ENCODE measurements at regions not wholly inside any gene's neighbourhood (a gene's known extent, or its start where the extent isn't known, plus 50 kb on each side); places are given as distances from the start of the nearest gene placed in this dataset.
"Not testable (repeated sequence)": the region's sequence is repeated elsewhere in the genome, so short reads cannot be mapped to it uniquely, and the experiment has no call there.

DNA sequence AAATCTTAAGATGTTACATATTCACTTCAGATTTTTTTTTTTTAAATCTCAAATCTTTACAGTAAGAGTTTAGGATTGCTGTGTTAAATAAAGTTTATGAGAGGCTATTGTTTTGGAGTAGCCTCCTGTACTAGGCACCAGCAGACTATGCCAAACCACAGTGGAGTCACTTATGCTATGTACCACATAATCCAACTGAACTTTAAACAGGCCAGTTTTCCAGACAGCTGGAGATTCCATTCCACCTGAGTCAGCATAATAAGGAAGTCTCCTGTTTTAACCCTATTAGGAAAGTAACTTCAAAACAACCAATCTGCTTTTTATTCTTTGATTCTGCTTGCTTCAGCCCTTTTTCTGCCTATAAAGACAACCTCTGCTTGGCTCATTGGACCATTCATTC lies 205.2 kb downstream of the CSNK1G3 start:
- DNase-seq (ENCODE audit: low read depth in 4 of 4, low spot score in 3 of 4), result no peak

DNA sequence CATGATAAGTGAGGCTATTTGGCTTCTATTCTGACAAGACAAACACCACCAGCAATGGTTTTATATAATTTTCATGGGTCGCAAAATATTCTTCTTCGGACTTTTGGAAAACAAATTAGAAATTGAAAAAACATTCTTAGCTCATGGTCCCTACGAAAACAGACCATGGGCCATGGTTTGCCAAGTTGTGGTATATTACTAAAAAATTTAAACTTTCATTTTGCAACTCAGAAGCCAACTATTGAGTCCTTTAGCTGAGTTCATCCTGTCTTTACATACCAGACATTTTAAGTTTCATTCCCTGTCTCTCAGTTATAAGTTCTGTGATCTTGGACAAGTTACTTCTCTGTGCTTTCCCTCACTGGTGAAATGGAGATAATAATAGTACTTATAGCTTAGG lies 198.1 kb downstream of the CSNK1G3 start:
- no peak for DNase-seq (ENCODE audit: low read depth in 4 of 4, low spot score in 3 of 4)

DNA sequence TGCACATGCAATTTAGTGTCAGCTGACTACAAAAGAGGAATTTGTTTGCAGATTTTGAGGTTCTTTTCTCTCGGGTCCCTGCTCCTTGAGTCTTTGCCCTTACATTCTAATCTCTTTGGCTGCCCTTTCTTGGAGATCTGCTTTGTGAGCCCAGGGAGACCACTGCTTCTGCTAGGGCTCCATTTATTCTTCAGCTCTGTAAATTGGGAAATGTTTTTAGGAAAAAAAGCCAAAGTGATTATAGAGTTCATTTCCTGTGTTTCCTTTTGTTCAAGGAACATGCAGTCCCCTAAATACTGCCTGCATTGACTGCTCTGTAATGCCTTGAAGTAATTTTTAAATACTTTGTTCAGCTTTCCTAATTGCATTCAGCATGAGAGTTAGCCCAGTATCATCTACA lies 197.4 kb downstream of the CSNK1G3 start:
- no peak for DNase-seq (ENCODE audit: low read depth in 4 of 4, low spot score in 3 of 4)

DNA sequence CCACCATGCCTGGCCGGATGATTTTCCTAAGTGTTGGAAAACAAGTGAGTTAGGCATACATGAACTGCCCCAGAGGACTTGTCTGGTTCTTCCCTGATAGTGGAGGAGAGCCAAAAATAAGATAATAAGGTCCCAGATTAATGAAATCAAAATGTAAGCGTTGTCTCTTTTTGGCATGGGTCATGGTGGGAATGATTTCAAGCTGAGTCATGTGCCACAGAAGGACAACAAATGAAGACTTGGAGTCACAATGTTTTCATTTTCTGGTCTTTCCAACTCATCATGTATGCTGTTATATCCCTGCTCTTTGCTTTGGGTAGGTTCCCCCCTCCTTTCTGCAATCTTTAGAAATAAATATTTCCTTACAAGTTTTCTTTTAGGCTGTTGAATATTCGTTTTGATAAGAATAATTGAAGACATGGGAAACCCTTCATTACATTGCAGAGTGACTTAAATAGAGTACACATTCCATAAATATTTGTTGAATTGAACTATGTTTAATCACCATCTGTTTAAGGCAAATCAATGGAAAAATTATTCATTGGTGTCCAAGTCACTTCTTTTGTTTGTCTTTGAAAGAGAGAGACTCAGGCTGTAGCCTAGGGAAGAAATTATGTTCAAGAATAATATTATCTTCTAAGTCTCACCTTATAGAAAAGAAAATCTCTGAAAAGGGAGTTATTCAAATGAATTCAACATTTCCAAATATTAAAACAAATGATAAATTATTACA lies 196.3 kb downstream of the CSNK1G3 start:
- DNase-seq (ENCODE audit: low read depth in 4 of 4, low spot score in 3 of 4), result no peak

DNA sequence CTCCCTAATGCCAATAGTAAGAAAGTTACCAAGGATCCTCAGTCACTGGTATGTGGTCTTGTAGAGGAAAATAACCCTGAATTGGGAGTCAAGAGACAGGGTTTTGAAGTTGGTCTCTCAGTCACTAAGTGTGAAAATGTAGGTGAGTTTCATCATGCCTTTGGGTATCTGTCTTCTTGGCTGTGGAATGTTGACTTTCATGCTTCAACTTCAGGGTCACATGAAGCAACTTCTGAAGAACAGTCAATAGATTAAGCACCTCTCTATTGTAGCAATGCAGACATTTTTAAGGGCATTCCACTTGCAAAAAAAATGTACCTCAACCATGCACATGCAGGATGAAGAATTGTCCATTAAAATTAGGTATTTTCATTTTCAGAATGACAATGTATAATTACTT lies 194.6 kb downstream of the CSNK1G3 start:
- DNase-seq (ENCODE audit: low read depth in 4 of 4, low spot score in 3 of 4), result no peak

DNA sequence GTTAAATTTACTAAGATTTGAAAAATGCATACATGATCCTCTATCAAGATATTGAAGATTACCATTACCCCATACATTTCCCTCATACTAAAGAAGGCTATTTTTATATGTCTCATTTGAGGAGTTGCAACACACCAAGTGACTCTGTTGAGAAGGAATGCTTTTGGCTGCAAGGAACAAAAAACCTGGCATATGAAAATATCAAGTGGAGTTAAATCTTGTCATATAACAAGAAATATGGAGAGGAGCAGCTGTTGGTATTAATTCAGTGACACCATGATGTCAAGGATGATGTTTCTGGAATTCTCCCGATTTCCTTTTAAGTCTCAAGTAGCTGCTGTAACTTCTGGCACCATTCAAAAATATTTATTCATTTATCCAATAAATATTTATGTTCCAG lies 193.8 kb downstream of the CSNK1G3 start:
- DNase-seq (ENCODE audit: low read depth in 4 of 4, low spot score in 3 of 4), result no peak

DNA sequence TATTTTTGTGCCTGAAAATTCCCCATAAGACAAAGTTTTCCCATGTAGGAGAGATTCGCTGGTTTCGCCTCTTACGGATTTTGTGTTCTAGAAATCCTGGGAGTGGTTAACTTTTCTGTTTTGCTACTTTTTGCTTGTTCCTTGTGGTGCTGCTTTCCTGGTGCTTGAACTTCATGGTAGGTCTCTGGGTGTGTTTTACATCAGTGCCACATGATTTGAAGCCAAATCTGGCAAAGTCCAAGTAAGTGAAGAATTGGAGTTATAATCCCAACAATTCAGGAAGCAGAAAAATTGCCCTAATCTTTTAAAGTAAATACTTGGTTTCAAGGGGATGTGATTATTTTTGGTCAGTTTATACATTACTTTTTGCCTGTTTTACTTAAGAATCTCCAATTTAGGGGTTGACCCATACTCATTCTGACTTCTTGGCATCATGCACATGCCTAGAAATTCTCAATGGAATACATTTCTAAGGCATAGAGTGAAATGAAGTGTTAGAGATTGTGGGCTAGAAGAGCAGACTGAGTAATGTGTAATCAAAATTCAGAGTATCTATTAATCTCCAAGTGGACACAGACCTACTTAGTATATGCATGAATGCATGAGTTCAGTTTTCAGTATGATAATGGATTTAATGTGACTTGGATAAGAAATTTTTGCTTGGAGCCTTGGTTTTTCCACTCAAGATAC lies 189.7 kb downstream of the CSNK1G3 start:
- no peak for DNase-seq (ENCODE audit: low read depth in 4 of 4, low spot score in 3 of 4)

DNA sequence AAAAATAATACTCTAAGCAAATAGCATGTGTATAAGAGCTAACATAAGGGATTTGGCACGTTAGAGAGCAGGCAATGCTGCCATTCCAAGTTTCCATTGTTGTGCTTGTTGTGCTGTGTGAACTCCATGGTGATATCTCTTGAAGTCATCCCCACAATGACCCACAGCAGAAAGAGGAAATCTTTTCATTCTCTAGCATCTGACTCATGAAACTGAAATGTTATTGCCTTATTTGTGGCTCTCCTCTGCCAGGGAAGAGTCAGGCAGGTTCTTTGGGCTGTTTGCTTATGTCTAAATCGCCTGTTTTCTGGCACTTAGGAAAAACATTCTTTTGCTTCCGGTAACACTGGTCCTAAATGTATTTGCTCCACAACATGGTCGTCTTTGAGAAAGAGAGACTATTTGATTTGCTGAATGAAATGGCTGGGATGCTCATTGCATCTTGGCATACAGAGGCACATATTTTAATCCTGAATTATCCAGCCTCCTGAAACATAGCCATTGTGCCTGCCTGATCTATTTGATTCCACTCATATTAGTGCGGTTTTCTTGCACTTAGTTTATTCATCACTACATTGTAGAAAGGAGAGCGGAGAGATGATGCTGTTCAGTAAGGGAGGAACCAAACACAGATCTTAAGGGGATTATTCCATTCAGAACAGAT lies 188.8 kb downstream of the CSNK1G3 start:
- DNase-seq (ENCODE audit: low read depth in 4 of 4, low spot score in 3 of 4), result no peak

DNA sequence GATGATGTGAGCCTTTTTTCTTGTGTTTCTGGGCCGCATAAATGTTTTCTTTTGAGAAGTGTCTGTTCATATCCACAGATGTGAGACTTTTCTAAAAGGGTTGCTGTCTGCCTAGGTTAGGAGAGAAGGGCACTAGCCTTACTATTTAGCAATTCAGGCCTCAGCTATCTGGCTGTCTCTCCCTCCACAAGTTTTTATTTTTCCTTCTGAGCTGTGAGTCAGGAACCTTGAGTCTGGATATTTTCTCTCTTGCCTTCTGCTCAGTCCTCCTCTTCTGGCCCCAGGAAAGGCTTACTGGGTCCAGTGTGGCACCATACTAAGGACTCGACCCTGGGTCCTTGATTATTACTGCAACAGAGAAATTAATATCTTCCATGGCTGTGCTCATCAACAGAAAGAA lies 187.6 kb downstream of the CSNK1G3 start:
- DNase-seq (ENCODE audit: low read depth in 4 of 4, low spot score in 3 of 4), result no peak

DNA sequence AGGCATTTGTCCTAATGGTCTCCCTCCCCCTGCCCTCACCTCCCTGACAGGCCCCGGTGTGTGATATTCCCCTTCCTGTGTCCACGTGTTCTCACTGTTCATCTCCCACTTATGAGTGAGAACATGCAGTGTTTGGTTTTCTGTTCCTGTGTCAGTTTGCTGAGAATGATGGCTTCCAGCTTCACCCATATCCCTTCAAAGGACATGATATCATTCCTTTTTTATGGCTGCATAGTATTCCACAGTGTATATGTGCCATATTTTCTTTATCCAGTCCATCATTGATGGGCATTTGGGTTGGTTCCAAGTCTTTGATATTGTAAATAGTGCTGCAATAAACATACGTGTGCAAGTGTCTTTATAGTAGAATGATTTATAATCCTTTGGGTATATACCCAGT lies 187.0 kb downstream of the CSNK1G3 start:
- not testable (repeated sequence) for DNase-seq (ENCODE audit: low read depth in 4 of 4, low spot score in 3 of 4)

DNA sequence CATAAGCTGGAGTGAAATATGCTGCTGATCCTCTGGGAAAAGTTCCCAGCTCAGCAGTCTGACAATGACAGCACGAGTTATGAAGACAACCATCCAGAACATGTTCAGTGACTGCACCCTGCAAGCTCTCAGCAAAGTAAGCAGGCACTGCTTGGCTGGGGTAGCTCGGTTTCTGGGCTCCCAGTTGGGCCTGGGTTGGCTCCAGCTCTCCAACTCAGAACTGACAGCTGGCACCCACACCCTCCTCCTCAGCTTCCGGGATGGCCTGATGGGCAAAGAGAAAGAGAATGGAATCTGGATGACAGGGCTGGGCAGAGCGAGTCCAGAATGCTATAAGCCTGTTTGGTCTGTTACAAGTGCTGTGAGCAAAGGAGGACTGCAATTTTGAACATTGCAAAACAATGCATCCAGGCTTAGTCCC lies 185.0 kb downstream of the CSNK1G3 start:
- DNase-seq (ENCODE audit: low read depth in 4 of 4, low spot score in 3 of 4), result no peak

DNA sequence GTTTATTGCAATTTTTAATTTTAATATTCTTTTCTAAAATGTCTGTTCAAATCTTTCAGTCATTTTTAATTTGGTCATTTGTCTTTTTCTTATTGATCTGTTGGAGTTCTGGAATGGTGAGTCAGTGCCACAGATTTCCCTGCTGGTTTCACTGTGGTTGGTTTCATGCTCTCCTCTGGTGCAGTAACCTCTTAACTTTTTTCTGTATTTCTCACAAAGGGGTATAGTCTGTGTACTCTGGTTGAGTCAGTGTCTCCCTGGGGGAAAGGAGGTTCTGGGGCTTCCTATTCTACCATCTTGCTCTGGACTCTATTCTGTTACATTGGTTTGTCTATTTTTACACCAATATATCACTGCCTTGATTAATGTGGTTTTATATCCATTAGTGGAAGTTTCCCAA lies 178.8 kb downstream of the CSNK1G3 start:
- no peak for DNase-seq (ENCODE audit: low read depth in 4 of 4, low spot score in 3 of 4)

DNA sequence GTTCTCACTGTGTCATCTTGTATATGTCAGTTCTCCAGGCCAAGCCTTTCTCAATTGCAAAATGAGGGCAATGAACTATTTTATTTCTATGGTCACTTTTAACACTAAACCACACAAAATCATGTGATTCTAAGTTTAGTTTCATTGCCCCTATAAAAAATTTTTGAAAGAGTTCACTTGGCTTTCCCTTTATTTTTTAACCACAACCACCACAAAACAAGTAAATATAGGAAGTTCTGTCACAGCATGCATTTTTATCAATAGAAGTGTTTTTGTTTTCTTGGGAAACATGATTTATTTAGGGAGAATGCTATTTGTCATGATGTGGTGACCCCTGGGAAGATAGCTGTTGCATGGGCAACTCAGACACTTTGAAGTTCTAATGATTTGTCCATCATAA lies 169.1 kb downstream of the CSNK1G3 start:
- DNase-seq (ENCODE audit: low read depth in 4 of 4, low spot score in 3 of 4), result no peak

DNA sequence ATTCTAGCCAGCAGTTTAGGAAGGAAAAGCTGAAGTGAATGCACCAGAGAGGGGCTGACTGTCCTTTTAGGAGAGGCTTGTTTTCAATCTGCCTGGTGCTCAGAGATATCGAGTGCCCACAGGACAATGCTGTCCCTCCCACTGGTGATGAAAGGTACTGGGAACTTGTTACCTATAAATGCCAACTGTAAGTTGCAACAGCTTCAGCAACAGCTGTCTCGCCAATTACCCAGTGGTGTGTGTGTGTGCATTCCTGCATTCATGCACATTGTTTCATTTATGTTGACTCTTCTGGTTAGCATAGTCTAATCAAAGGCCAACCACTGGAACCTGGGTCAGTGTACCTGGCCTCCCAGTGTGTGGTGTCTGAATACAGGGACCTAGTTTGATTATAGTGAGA lies 161.1 kb downstream of the CSNK1G3 start:
- DNase-seq (ENCODE audit: low read depth in 4 of 4, low spot score in 3 of 4), result peak in 1 of 4 donors; percentile 7

DNA sequence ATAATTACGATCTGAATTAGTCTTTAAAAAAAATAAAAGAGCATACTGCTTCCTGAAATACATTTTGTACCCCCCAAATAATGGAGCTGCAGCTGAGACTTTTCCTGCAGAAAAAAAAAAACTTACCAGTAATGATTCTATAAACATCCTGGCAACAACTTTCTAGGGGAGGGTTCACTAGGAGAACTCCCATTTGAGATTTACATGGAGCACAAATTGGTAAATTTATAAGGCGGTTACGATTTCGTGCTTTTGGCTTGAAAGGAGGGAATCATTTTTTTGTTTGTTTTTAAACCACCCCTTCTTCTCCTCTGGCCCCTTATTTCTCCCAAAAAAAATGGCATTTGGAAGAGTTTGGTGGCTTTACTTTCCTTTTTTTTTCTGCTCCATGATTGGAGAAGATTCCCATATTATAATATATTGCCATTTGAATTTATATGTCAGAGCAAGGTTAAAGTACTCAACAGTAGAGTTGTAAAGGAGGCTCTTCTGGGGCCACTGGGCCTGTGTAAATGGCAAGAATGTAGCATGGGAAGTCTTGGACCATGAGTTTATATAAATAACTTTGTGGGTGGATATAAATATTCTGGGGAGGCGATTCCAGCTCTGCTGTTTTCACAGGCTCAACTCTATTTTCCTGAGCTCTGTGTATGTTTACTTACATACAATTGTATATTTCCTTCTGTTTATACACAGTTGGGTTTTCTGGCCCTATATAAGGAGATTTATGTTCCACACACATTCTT lies 159.9 kb downstream of the CSNK1G3 start:
- peak in 1 of 4 donors; percentile 3 for DNase-seq (ENCODE audit: low read depth in 4 of 4, low spot score in 3 of 4)

DNA sequence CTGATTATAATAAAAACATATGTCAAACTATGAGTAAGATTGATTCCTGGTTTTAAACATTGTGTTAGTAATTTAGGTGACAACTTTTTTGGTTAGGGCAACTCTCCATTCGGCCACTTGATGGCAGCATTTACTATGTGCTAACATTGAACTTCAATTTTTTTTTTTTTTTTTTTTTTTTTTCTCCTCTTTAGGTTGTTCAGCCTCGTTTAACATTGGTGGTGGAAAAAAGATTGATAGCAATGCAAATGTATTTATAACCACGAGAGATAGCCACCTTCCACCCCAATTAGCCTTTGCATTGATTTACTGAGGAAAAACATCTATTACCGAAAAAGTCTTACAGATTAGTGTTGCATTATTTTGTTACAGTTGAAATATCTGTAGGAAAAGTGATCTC lies 159.1 kb downstream of the CSNK1G3 start:
- peak in 3 of 4 donors; percentile 44 to 49 (median 48) for DNase-seq (ENCODE audit: low read depth in 4 of 4, low spot score in 3 of 4)

Measured in right renal pelvis (tissue), 4 donors.